Stomach (tissue), 4 donors: ENCODE measurements at regions not wholly inside any gene's neighbourhood (a gene's known extent, or its start where the extent isn't known, plus 50 kb on each side); places are given as distances from the start of the nearest gene placed in this dataset.

ENCODE experiments used
- CTCF ChIP-seq, 7 experiments: fragments of 450-650 bp in 4 of 7; fragments of 200-600 bp in 3 of 7; sonication (generic) in 3 of 7; IDR thresholded peaks; one replicate each; pipeline ENCODE4 v1.5.1; 2016 to 2019; ENCODE audit warnings: antibody characterized with exemption in 7 of 7, control low read depth in 2 of 7, mild to moderate bottlenecking in 1 of 7
- EP300 ChIP-seq: sonication (generic); formaldehyde crosslinking; IDR thresholded peaks from one replicate; pipeline ENCODE4 v1.6.1; 2017; ENCODE audit warnings: antibody characterized with exemption
- POLR2A ChIP-seq, 4 donors: fragments of 450-650 bp; IDR thresholded peaks; one replicate each; pipeline ENCODE4 v1.6.1; 2016; ENCODE audit warnings: antibody characterized with exemption in 4 of 4, control low read depth in 2 of 4, mild to moderate bottlenecking in 1 of 4, moderate library complexity in 1 of 4
- POLR2AphosphoS5 ChIP-seq, 3 donors: sonication (generic); formaldehyde crosslinking; IDR thresholded peaks; one replicate each; pipeline ENCODE4 v1.6.1; 2016; ENCODE audit warnings: antibody characterized with exemption in 3 of 3

DNA sequence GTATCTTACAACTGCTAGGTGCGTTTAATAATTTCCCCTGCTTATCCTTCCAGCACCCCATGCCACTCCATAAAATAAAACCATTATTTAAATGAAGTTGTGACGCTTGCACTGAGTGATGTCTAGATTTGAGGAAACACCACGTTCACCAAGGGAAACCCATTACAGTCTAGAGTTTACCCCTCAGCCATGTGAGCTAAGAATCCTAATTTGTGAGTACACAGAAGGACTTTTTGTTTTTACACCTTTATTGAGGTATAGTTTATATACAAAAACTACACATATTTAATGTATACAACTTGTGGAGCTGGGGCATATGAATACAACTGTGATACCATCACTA is 326.8 kb downstream of the RAPGEF2 start:
- no peak for TF ChIP-seq CTCF (IDR thresholded peaks at IDR 0.05)
- no peak for TF ChIP-seq POLR2A (IDR thresholded peaks at IDR 0.05)
- TF ChIP-seq EP300: no peak
- TF ChIP-seq POLR2AphosphoS5 (IDR thresholded peaks at IDR 0.05): no peak
